Kidney (tissue), 13 donors: ENCODE measurements at regions not wholly inside any gene's neighbourhood (a gene's known extent, or its start where the extent isn't known, plus 50 kb on each side); places are given as distances from the start of the nearest gene placed in this dataset.

Experiments
- DNase-seq, 5 donors: peaks; one replicate each; pipeline ENCODE4 v3.0.0-alpha.2; 2013 to 2020
- FAIRE-seq: peaks from 2 replicates; lab custom pipeline; 2012; peaks lifted over from hg19 to GRCh38; lab: Jason Lieb, UNC
- H3K27ac ChIP-seq, 2 donors: one replicate each; pipeline ENCODE4 v1.7.0; 2013; ENCODE audit warnings: low read depth in 2 of 2, low read length in 2 of 2, inconsistent platforms in 1 of 2
- H3K27me3 ChIP-seq: one replicate; pipeline ENCODE4 v1.7.1; 2013; ENCODE audit warnings: low read length, inconsistent platforms; ENCODE audit not compliant: control insufficient read depth, insufficient read depth
- H3K36me3 ChIP-seq, 3 donors: one replicate each; pipeline versions ENCODE4 v1.7.0 to v1.7.1; 2013; ENCODE audit warnings: low read length in 3 of 3, control low read depth in 1 of 3, inconsistent platforms in 1 of 3; ENCODE audit not compliant: insufficient read depth in 3 of 3, control insufficient read depth in 2 of 3
- H3K4me1 ChIP-seq, 3 donors: one replicate each; pipeline versions ENCODE4 v1.7.0 to v1.7.1; 2013; ENCODE audit warnings: low read length in 3 of 3, inconsistent platforms in 1 of 3, low read depth in 1 of 3; ENCODE audit not compliant: control insufficient read depth in 2 of 3, insufficient read depth in 2 of 3
- H3K4me3 ChIP-seq, 3 donors: one replicate each; pipeline versions ENCODE4 v1.7.0 to v1.8.1; 2013; ENCODE audit warnings: low read length in 3 of 3, control low read depth in 1 of 3, inconsistent platforms in 1 of 3
- H3K9ac ChIP-seq, 3 donors: one replicate each; pipeline versions ENCODE4 v1.7.0 to v1.7.1; 2013; ENCODE audit warnings: low read length in 3 of 3, control low read depth in 1 of 3, inconsistent platforms in 1 of 3
- H3K9me3 ChIP-seq, 3 donors: one replicate each; pipeline versions ENCODE4 v1.7.0 to v1.7.1; 2013; ENCODE audit warnings: low read length in 3 of 3, control low read depth in 1 of 3, inconsistent platforms in 1 of 3; ENCODE audit not compliant: control insufficient read depth in 2 of 3, insufficient read depth in 1 of 3
- intact Hi-C: fragments of 100-400 bp; cut with DNase I; formaldehyde crosslinking; loops from one replicate; pipeline ENCODE4 v1.11.1; 2022
- TF ChIP-seq, protein P1 (sequence below): IDR thresholded peaks from 3 replicates; pipeline ENCODE4 v1.5.1; 2012; ENCODE audit warnings: mild to moderate bottlenecking, moderate library complexity, borderline replicate concordance; ENCODE audit not compliant: insufficient read depth; ENCODE audit errors: extremely low read depth
- donor health status: control.
- donor health status: control.
- donor health status: control.
- donor health status: control.
- donor health status: control.
- donor health status: DM: yes; HTN: yes; CAD: no.
- donor health status: Normal renal cell carcinoma (clear cell type).

DNA sequence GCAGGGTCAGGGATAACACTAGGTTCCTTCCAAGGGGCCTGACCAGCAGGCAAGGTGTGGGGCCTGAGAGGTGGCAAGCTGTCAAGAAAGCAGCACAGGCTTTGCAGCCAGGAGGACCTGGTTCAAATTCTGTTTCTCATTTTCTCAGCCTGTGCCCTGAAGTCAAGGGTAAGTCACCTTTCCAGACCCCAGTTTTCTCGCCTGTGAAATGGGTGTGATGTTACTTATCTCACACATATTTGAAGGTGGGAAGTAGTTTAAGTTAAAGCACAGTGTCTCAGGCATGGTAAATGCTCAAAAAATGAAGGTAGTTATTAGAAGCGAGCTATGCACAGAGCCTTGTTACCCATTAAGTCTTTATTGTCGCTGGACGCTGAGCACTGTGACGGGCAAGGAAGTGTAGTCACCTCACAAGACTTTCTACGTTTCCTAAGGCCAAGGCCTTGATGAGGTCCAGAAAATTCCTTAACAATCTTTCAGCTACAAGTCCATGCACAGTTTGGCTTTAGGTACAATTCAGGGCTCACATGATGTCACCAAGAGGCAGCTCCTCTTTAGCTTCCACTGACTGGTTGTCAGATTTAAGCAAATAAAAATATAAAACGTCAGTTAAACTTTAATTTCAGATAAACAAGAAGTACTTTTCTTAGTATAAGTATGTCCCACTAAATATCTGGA, 522.6 kb upstream of the PROK2 start:
- peaks cover 0 to 9% (median 7%) of the 10 kb centered on the region in 3 donors for H3K4me1 ChIP-seq
- intact Hi-C loops: no loop called here
- H3K4me3 ChIP-seq: no peak overlapping the region
- peak overlapping the region in 1 of 2 donors; percentile 49 for H3K27ac ChIP-seq
- DNase-seq: no peak
- H3K9me3 ChIP-seq: no peaks in the 10 kb centered on the region
- no peak for FAIRE-seq
- H3K36me3 ChIP-seq: no peaks in the 10 kb centered on the region
- no peaks in the 10 kb centered on the region for H3K27me3 ChIP-seq
- TF ChIP-seq, protein P1, sequence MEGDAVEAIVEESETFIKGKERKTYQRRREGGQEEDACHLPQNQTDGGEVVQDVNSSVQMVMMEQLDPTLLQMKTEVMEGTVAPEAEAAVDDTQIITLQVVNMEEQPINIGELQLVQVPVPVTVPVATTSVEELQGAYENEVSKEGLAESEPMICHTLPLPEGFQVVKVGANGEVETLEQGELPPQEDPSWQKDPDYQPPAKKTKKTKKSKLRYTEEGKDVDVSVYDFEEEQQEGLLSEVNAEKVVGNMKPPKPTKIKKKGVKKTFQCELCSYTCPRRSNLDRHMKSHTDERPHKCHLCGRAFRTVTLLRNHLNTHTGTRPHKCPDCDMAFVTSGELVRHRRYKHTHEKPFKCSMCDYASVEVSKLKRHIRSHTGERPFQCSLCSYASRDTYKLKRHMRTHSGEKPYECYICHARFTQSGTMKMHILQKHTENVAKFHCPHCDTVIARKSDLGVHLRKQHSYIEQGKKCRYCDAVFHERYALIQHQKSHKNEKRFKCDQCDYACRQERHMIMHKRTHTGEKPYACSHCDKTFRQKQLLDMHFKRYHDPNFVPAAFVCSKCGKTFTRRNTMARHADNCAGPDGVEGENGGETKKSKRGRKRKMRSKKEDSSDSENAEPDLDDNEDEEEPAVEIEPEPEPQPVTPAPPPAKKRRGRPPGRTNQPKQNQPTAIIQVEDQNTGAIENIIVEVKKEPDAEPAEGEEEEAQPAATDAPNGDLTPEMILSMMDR: no peak
- peak overlapping the region in 1 of 3 donors; percentile 35 for H3K9ac ChIP-seq

DNA sequence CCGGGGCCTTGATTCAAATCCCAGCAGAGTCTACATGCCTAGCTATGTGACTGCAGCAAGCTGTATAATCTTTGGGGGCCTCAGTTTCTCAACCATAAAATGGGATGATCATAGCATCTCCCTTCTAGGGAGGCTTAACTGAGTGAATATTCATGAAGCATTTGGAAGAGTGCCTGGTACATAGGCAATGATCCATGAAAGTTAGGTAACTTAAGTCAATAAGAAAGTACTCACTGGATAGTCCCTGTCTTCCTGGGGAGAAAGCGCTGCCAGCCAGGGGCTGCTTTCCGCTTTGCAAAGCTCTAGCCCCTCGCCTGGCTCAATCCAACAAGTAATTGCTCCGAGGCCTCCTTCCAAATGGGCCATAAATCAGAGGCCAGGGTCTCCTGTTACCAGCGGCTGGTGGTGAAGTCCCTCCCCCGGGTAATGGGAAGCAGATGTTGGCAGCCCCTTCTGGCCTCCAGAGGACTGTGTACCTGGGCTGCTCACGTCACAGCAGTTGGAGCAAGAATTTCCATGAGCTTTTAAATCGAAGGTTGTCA, 521.9 kb upstream of the PROK2 start:
- TF ChIP-seq, protein P1: no peak
- DNase-seq (peak; percentile 66 to 97 (median 96)), FAIRE-seq (no peak)
- no peaks in the 10 kb centered on the region for H3K36me3 ChIP-seq
- H3K4me1 ChIP-seq: peaks cover 0 to 9% (median 7%) of the 10 kb centered on the region in 3 donors
- no peaks in the 10 kb centered on the region for H3K9me3 ChIP-seq
- no peak overlapping the region for H3K4me3 ChIP-seq
- no peak overlapping the region for H3K9ac ChIP-seq
- peak overlapping the region in 1 of 2 donors; percentile 16 for H3K27ac ChIP-seq
- intact Hi-C loops: no loop called here
- H3K27me3 ChIP-seq: no peaks in the 10 kb centered on the region

DNA sequence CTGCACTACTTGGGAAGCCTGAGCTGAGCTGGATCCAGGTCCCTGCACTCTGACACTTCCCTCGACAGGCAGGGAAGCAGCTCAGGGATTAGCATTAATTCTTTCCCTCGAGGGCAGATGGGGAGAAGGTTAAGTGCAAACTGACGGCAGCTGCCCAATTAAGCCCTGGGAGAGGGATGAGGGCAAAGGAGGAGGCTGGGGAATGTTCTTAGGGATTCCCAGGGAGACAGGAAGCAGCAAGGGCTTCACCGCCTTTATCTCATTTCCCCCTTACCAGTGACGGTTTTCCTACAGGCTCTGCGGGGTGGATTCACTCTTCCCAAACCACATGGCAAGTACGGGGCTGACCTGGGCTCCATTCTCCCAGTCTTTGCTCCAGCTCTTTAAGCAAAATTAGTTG, 519.0 kb upstream of the PROK2 start:
- H3K27ac ChIP-seq: no peak overlapping the region

More for the DNA sequence above, 519.0 kb upstream of the PROK2 start:
- FAIRE-seq: no peak
- TF ChIP-seq, protein P1: no peak
- no peaks in the 10 kb centered on the region for H3K27me3 ChIP-seq
- H3K9me3 ChIP-seq: no peaks in the 10 kb centered on the region
- no peak overlapping the region for H3K4me3 ChIP-seq
- H3K36me3 ChIP-seq: no peaks in the 10 kb centered on the region
- H3K9ac ChIP-seq: no peak overlapping the region
- intact Hi-C loops: no loop called here
- H3K4me1 ChIP-seq: peaks cover 0 to 2% (median 0%) of the 10 kb centered on the region in 3 donors
- DNase-seq: peak in 1 of 5 donors; percentile 41
